Tibial nerve (tissue), 4 donors: ENCODE measurements at regions not wholly inside any gene's neighbourhood (a gene's known extent, or its start where the extent isn't known, plus 50 kb on each side); places are given as distances from the start of the nearest gene placed in this dataset.

Experiments used
- DNase-seq, 2 donors: peaks; one replicate each; pipeline ENCODE4 v3.0.0-alpha.2; 2019; ENCODE audit warnings: low spot score in 2 of 2
- H3K27ac ChIP-seq, 4 donors: fragments of 200-600 bp; sonication (generic) in 3 of 4; one replicate each; pipeline ENCODE4 v1.5.1; 2017 to 2019; ENCODE audit warnings: mild to moderate bottlenecking in 1 of 4
- H3K27me3 ChIP-seq, 2 donors: fragments of 200-600 bp; sonication (generic) in 1 of 2; one replicate each; pipeline versions ENCODE4 v1.5.1 to v1.6.0; 2017 to 2019
- H3K36me3 ChIP-seq, 3 donors: fragments of 200-600 bp; sonication (generic); one replicate each; pipeline ENCODE4 v1.5.1; 2018 to 2019
- H3K4me1 ChIP-seq, 4 donors: fragments of 200-600 bp; sonication (generic) in 3 of 4; one replicate each; pipeline ENCODE4 v1.5.1; 2017 to 2019
- H3K4me3 ChIP-seq, 4 donors: fragments of 200-600 bp; sonication (generic) in 3 of 4; one replicate each; pipeline ENCODE4 v1.5.1; 2017 to 2019; ENCODE audit warnings: mild to moderate bottlenecking in 1 of 4, moderate library complexity in 1 of 4
- H3K9me3 ChIP-seq, 4 donors: fragments of 200-600 bp; sonication (generic) in 3 of 4; one replicate each; pipeline ENCODE4 v1.5.1; 2017 to 2019
- EP300 ChIP-seq, 2 donors: sonication (generic); formaldehyde crosslinking; IDR thresholded peaks; one replicate each; pipeline ENCODE4 v1.6.1; 2017; ENCODE audit warnings: antibody characterized with exemption in 2 of 2, mild to moderate bottlenecking in 1 of 2
- POLR2A ChIP-seq, 2 donors: fragments of 450-650 bp; IDR thresholded peaks; one replicate each; pipeline ENCODE4 v1.6.1; 2017; ENCODE audit warnings: antibody characterized with exemption in 2 of 2, mild to moderate bottlenecking in 2 of 2, moderate library complexity in 2 of 2
- whole genome bisulfite sequencing, 2 donors: methylation state at CpG; one replicate each; pipeline ENCODE4 v1.1.5; 2018; 5-methylcytosine and 5-hydroxymethylcytosine counted together
- TF ChIP-seq, protein P1 (sequence below), 5 experiments: fragments of 200-600 bp in 3 of 5; fragments of 450-650 bp in 2 of 5; sonication (generic) in 3 of 5; IDR thresholded peaks; one replicate each; pipeline ENCODE4 v1.5.1; 2016 to 2019; ENCODE audit warnings: antibody characterized with exemption in 5 of 5, mild to moderate bottlenecking in 3 of 5, moderate library complexity in 2 of 5

DNA sequence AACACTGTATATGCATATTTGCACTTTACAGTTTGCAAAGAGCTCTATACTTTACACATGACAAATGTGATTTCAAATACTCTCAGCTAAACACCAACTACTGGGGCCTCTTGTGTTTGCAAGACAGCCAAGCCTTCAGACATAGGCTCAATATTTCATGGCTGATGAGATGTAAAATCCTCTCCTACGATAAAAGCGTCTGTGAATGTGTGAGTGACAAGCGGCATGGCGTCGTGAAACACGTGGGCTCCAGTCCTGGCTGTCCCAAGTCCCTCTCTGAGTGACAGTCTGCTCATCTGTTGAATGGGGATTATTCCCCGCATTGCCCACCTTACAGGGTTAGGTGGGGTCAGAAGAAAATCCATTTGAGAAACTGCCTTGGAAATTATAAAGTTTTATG is 489.8 kb downstream of the RNF144A start:
- Histone ChIP-seq H3K27ac (no peak overlapping the region), H3K36me3 (no peaks in the 10 kb centered on the region), H3K4me1 (no peaks in the 10 kb centered on the region), H3K4me3 (no peak overlapping the region), H3K27me3 (peaks cover 0 to 14% of the 10 kb centered on the region in 2 donors), H3K9me3 (no peaks in the 10 kb centered on the region)
- TF ChIP-seq, protein P1, sequence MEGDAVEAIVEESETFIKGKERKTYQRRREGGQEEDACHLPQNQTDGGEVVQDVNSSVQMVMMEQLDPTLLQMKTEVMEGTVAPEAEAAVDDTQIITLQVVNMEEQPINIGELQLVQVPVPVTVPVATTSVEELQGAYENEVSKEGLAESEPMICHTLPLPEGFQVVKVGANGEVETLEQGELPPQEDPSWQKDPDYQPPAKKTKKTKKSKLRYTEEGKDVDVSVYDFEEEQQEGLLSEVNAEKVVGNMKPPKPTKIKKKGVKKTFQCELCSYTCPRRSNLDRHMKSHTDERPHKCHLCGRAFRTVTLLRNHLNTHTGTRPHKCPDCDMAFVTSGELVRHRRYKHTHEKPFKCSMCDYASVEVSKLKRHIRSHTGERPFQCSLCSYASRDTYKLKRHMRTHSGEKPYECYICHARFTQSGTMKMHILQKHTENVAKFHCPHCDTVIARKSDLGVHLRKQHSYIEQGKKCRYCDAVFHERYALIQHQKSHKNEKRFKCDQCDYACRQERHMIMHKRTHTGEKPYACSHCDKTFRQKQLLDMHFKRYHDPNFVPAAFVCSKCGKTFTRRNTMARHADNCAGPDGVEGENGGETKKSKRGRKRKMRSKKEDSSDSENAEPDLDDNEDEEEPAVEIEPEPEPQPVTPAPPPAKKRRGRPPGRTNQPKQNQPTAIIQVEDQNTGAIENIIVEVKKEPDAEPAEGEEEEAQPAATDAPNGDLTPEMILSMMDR (IDR thresholded peaks at IDR 0.05) = no peak
- TF ChIP-seq POLR2A (IDR thresholded peaks at IDR 0.05) (no peak), EP300 (IDR thresholded peaks at IDR 0.05) (no peak)
- no peak for DNase-seq
- WGBS, 2 donors = 88 to 90% methylated on average over 7 of the region's 7 CpGs

DNA sequence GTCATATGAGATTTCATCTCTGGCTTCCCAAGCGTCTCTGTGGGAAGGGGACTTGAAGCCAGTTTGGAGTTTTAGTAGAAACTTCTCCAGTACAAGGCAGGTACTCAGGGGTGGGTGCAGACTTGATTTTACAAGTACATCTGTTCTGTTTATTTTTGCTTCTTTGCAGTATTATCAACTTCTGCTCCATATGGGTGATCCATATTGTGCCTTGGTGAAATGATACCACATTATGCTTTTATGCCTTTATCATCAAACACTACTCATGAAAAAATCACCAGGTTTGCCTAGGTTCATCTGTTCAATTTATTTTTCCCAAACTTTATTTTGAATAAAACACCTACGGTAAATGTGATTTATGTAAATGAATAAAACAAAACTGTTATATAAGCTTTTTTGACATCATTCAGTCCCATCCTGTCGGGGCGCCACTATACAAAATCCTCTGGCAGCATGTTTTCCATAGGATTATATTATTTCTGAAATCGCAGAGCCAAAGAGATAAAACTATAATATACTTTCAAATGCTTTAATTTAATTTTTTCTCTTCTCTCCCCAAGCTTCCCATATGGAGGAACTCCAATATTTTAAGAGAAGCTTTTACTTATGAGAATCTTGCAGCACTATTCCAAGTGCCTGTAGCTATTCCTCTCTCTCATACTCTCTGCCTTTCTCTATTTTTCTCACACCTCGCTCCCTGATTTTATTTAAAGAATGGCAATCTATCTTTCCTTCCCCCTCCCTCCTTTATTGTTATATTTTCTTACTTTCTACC is 490.9 kb downstream of the RNF144A start:
- Histone ChIP-seq H3K4me3 (no peak overlapping the region), H3K4me1 (no peaks in the 10 kb centered on the region), H3K27me3 (peaks cover 0 to 9% of the 10 kb centered on the region in 2 donors), H3K36me3 (no peaks in the 10 kb centered on the region), H3K27ac (no peak overlapping the region), H3K9me3 (no peaks in the 10 kb centered on the region)
- 94 to 97% methylated on average over 6 of the region's 6 CpGs for WGBS, 2 donors
- no peak for TF ChIP-seq EP300 (IDR thresholded peaks at IDR 0.05)
- TF ChIP-seq, protein P1 (IDR thresholded peaks at IDR 0.05) = no peak
- TF ChIP-seq POLR2A (IDR thresholded peaks at IDR 0.05) = no peak
- DNase-seq = no peak

DNA sequence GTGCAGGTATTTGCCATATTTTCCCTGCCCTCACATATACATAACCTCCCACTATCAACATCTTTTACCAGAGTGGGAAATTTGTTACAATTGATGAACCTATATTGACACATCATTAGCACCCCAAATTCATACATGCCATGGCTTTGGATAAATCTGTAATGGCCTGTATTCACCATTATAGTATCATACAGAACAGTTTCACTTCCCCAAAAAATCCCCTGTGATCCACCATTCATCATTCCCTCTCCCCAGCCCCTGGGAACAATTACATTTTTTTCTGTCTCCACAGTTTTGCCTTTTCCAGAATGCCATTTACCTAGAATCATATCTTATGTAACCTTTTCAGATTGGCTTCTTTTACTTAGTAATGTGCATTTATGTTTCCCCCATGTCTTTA is 494.5 kb downstream of the RNF144A start:
- Histone ChIP-seq H3K27ac (no peak overlapping the region), H3K4me3 (no peak overlapping the region), H3K4me1 (no peaks in the 10 kb centered on the region), H3K9me3 (no peaks in the 10 kb centered on the region), H3K27me3 (peaks cover 0 to 2% of the 10 kb centered on the region in 2 donors), H3K36me3 (no peaks in the 10 kb centered on the region)
- TF ChIP-seq EP300 (IDR thresholded peaks at IDR 0.05) = no peak
- TF ChIP-seq POLR2A (IDR thresholded peaks at IDR 0.05) = no peak
- TF ChIP-seq, protein P1 (IDR thresholded peaks at IDR 0.05) = no peak
- DNase-seq = no peak

DNA sequence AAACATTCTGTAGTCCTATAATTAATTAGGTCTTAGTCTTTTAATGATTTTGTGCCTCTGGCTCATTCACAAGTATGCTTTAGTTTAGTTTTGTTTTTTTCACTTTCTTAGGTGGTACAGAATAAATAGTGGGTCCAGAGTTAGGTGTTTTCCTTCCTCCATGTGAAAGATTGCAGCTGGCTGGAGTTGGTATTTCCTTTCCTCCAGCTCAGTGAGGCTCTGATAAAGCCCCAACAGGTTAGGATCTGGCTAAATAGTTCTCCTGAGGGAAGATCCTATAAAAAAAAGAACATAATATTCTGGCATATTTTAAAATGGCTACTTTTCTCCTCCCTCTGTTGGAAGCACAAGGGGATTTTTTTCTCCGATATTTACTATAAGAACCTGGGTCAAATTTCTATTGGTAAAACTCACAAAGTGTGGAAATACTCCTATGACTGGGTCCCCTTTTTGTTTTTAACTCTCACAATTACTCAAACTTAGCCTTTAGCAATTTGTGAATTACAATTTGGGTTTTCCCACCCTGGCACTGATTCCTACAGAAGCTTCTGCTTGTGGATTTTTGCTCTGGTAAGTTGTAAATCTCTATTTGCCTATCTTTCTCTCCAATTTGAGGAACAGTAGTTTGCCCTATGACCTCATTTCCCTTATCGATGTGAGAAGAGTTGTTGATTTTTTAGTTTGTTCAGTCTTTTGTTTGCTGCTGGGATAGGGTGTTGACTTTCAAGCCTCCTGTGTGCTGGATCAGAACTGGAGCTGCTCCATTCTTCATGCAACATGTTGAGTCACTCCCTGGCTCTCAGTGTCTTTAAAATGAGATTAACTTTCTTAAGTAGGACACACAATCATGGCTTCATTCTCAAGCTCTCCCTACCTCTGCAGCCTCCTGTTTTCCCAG is 500.9 kb downstream of the RNF144A start:
- H3K9me3 ChIP-seq = no peaks in the 10 kb centered on the region
- H3K27ac ChIP-seq = no peak overlapping the region
- H3K36me3 ChIP-seq = no peaks in the 10 kb centered on the region
- no peak overlapping the region for H3K4me3 ChIP-seq
- no peak for DNase-seq
- no peaks in the 10 kb centered on the region for H3K27me3 ChIP-seq
- H3K4me1 ChIP-seq = no peaks in the 10 kb centered on the region
- TF ChIP-seq EP300 (IDR thresholded peaks at IDR 0.05) (no peak), POLR2A (IDR thresholded peaks at IDR 0.05) (no peak)
- TF ChIP-seq, protein P1 (IDR thresholded peaks at IDR 0.05) = no peak
- WGBS, 2 donors = 49 to 50% methylated on average over 2 of the region's 2 CpGs

DNA sequence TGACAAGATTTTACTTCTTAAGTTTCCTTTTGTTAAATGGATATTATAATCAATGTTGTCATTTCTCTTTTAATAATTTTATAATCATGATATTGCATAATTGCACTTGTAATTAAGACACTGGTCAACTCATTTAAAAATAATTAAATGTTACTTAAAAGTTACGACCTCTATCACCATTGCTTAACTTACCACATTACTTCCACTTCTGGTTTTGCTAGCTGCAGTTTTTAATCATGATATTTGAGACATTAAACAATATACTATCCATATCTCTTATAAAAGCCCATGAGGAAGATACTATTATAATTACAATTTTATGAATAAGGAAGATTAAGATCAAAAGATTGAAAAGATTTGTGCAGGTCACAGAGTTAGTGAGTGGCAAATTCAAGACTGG is 502.0 kb downstream of the RNF144A start:
- WGBS, 2 donors = 88 to 91% methylated on average over 1 of the region's 1 CpG
- DNase-seq = no peak
- Histone ChIP-seq H3K27me3 (no peaks in the 10 kb centered on the region), H3K4me1 (no peaks in the 10 kb centered on the region), H3K4me3 (no peak overlapping the region), H3K27ac (no peak overlapping the region), H3K9me3 (no peaks in the 10 kb centered on the region), H3K36me3 (no peaks in the 10 kb centered on the region)
- TF ChIP-seq, protein P1 (IDR thresholded peaks at IDR 0.05) = no peak
- TF ChIP-seq POLR2A (IDR thresholded peaks at IDR 0.05) = no peak
- no peak for TF ChIP-seq EP300 (IDR thresholded peaks at IDR 0.05)
